IMR-90 (cell line): ENCODE measurements at regions not wholly inside any gene's neighbourhood (a gene's known extent, or its start where the extent isn't known, plus 50 kb on each side); places are given as distances from the start of the nearest gene placed in this dataset.

Experiments used
- ATAC-seq: fragments of 200-7000 bp; cut with Tn5 transposase; 2 replicates; pipeline ENCODE4 v1.9.1; 2020; ENCODE audit warnings: low read depth, mild to moderate bottlenecking, moderate library complexity
- BruUV-seq: library from RNA; stranded (reverse); fragments of 400-500 nt; replicated peaks from 2 replicates; lab custom pipeline; 2021; lab: Mats Ljungman, UMichigan
- CTCF ChIA-PET: fragments of 300-600 bp; formaldehyde crosslinking; extraction: SDS; loops from one replicate; lab custom pipeline; 2021; ENCODE audit warnings: antibody characterized with exemption; lab: Yijun Ruan, JAX
- POLR2A ChIA-PET: fragments of 300-600 bp; sonication (Branson Sonifier 250); formaldehyde crosslinking; loops from one replicate; lab custom pipeline; 2022; ENCODE audit warnings: antibody characterized with exemption; ENCODE audit not compliant: unreplicated experiment; lab: Charles Lee
- DNase-seq: peaks from one replicate; pipeline ENCODE4 v3.0.0; 2013
- H2AFZ ChIP-seq: replicated peaks from 2 replicates; pipeline ENCODE3; 2013; ENCODE audit warnings: low read length, mild to moderate bottlenecking; ENCODE audit not compliant: poor library complexity
- H2AK5ac ChIP-seq: 2 replicates; pipeline ENCODE4 v1.6.1; 2013; ENCODE audit warnings: low read depth, low read length, inconsistent platforms
- H2AK9ac ChIP-seq: replicated peaks from 2 replicates; pipeline ENCODE3; 2013; ENCODE audit warnings: mild to moderate bottlenecking, low read depth, low read length, moderate library complexity; ENCODE audit not compliant: poor library complexity
- H2BK120ac ChIP-seq: 2 replicates; pipeline ENCODE4 v1.6.1; 2013; ENCODE audit warnings: low read depth, low read length, inconsistent platforms
- H2BK15ac ChIP-seq: 3 replicates; pipeline ENCODE4 v1.6.1; 2013; ENCODE audit warnings: low read depth, low read length, inconsistent platforms
- H2BK20ac ChIP-seq: 2 replicates; pipeline ENCODE4 v1.6.1; 2013; ENCODE audit warnings: low read depth, mild to moderate bottlenecking, inconsistent platforms, low read length, moderate library complexity
- H2BK5ac ChIP-seq: 2 replicates; pipeline ENCODE4 v1.6.1; 2013; ENCODE audit warnings: mild to moderate bottlenecking, low read depth, low read length, inconsistent platforms; ENCODE audit not compliant: poor library complexity, severe bottlenecking
- H3K14ac ChIP-seq: replicated peaks from 2 replicates; pipeline ENCODE4 v1.6.1; 2013; ENCODE audit warnings: low read depth, low read length, inconsistent platforms
- H3K18ac ChIP-seq: 2 replicates; pipeline ENCODE4 v1.6.1; 2013; ENCODE audit warnings: low read depth, low read length, control low read depth
- H3K23ac ChIP-seq: 2 replicates; pipeline ENCODE4 v1.6.1; 2013; ENCODE audit warnings: low read depth, low read length, inconsistent platforms
- H3K27ac ChIP-seq: 2 replicates; pipeline ENCODE4 v1.5.1; 2013; ENCODE audit warnings: mild to moderate bottlenecking, control low read depth, low read length; ENCODE audit not compliant: insufficient read depth
- H3K27me3 ChIP-seq: 2 replicates; pipeline ENCODE4 v1.6.1; 2013; ENCODE audit warnings: low read length; ENCODE audit not compliant: control insufficient read depth, insufficient read depth
- H3K36me3 ChIP-seq: 2 replicates; pipeline ENCODE4 v1.6.1; 2013; ENCODE audit warnings: low read length, mixed read lengths; ENCODE audit not compliant: control insufficient read depth, insufficient read depth
- H3K4ac ChIP-seq: 2 replicates; pipeline ENCODE4 v1.6.1; 2013; ENCODE audit warnings: low read depth, low read length, inconsistent platforms
- H3K4me1 ChIP-seq: 2 replicates; pipeline ENCODE4 v1.6.1; 2013; ENCODE audit warnings: low read length, mixed read lengths; ENCODE audit not compliant: control insufficient read depth, insufficient read depth
- H3K4me2 ChIP-seq: 2 replicates; pipeline ENCODE4 v1.6.1; 2013; ENCODE audit warnings: low read depth, mild to moderate bottlenecking, control low read depth, low read length, moderate library complexity
- H3K4me3 ChIP-seq: 2 replicates; pipeline ENCODE4 v1.5.1; 2013; ENCODE audit warnings: low read depth, mild to moderate bottlenecking, control low read depth, low read length, moderate library complexity; ENCODE audit not compliant: insufficient read depth
- H3K56ac ChIP-seq: 2 replicates; pipeline ENCODE4 v1.6.1; 2013; ENCODE audit warnings: low read length, inconsistent platforms; ENCODE audit not compliant: insufficient read depth; ENCODE audit errors: extremely low read depth
- H3K79me1 ChIP-seq, 2 experiments: 2 replicates each; pipeline ENCODE4 v1.6.1; 2013; ENCODE audit warnings: low read length in 2 of 2, inconsistent platforms in 1 of 2, low read depth in 1 of 2
- H3K9ac ChIP-seq: 2 replicates; pipeline ENCODE4 v1.6.1; 2013; ENCODE audit warnings: low read depth, low read length, control low read depth
- H3K9me1 ChIP-seq: 2 replicates; pipeline ENCODE4 v1.6.1; 2013; ENCODE audit warnings: low read length, inconsistent platforms; ENCODE audit not compliant: insufficient read depth
- H3K9me3 ChIP-seq: 2 replicates; pipeline ENCODE4 v1.6.1; 2013; ENCODE audit warnings: low read length; ENCODE audit not compliant: control insufficient read depth, insufficient read depth
- H4K20me1 ChIP-seq: 2 replicates; pipeline ENCODE4 v1.6.1; 2013; ENCODE audit warnings: low read length, inconsistent platforms; ENCODE audit not compliant: insufficient read depth
- H4K5ac ChIP-seq: 2 replicates; pipeline ENCODE4 v1.6.1; 2013; ENCODE audit warnings: mild to moderate bottlenecking, low read depth, low read length, control low read depth
- H4K8ac ChIP-seq, 2 experiments: 2 replicates each; pipeline ENCODE4 v1.6.1; 2013; ENCODE audit warnings: low read depth in 2 of 2, low read length in 2 of 2, control low read depth in 1 of 2, inconsistent platforms in 1 of 2
- H4K91ac ChIP-seq: 2 replicates; pipeline ENCODE4 v1.6.1; 2013; ENCODE audit warnings: low read depth, low read length, inconsistent platforms; ENCODE audit not compliant: insufficient read depth
- BHLHE40 ChIP-seq: fragments of 150-350 bp; IDR thresholded peaks from 2 replicates; pipeline ENCODE4 v1.6.1; 2016; ENCODE audit warnings: mild to moderate bottlenecking, low read depth, low read length
- CEBPB ChIP-seq: IDR thresholded peaks from 2 replicates; pipeline ENCODE4 v1.6.1; 2012; ENCODE audit warnings: low read depth, low read length, improper control_type of control experiment
- MAFK ChIP-seq: IDR thresholded peaks from 2 replicates; pipeline ENCODE4 v1.6.1; 2012; ENCODE audit warnings: low read depth, low read length, improper control_type of control experiment
- MAZ ChIP-seq: IDR thresholded peaks from 2 replicates; pipeline ENCODE4 v1.6.1; 2012; ENCODE audit warnings: low read depth, mild to moderate bottlenecking, low read length, improper control_type of control experiment, moderate library complexity, borderline replicate concordance
- MXI1 ChIP-seq: IDR thresholded peaks from 2 replicates; pipeline ENCODE4 v1.6.1; 2012; ENCODE audit warnings: low read depth, mild to moderate bottlenecking, low read length, moderate library complexity, borderline replicate concordance
- POLR2A ChIP-seq: IDR thresholded peaks from 2 replicates; pipeline ENCODE4 v1.6.1; 2012; ENCODE audit warnings: mild to moderate bottlenecking, low read depth, low read length
- RAD21 ChIP-seq: IDR thresholded peaks from 2 replicates; pipeline ENCODE4 v1.6.1; 2012; ENCODE audit warnings: low read length, improper control_type of control experiment
- RCOR1 ChIP-seq: IDR thresholded peaks from 2 replicates; pipeline ENCODE4 v1.6.1; 2012; ENCODE audit warnings: mild to moderate bottlenecking, low read length, improper control_type of control experiment; ENCODE audit not compliant: insufficient replicate concordance
- RFX5 ChIP-seq: IDR thresholded peaks from 2 replicates; pipeline ENCODE4 v1.8.0; 2012; ENCODE audit warnings: low read depth, mild to moderate bottlenecking, low read length, moderate library complexity
- WGBS, 2 experiments: methylation state at CpG; one replicate each; pipeline versions ENCODE4 v1.1.5 to v1.1.7; 2013; ENCODE audit warnings: missing lambda C conversion rate in 2 of 2; ENCODE audit not compliant: insufficient read length in 1 of 2; ENCODE audit errors: extremely low coverage in 2 of 2; 5-methylcytosine and 5-hydroxymethylcytosine counted together
- dilution Hi-C: fragments of 300-500 bp; cut with HindIII; formaldehyde crosslinking; loops from one replicate; pipeline ENCODE4 v1.14.3; 2018; ENCODE audit warnings: low sequenced_read_pairs; ENCODE audit not compliant: unreplicated experiment
- in situ Hi-C: fragments of 300-500 bp; cut with MboI; formaldehyde crosslinking; loops from 3 replicates; pipeline ENCODE4 v1.14.3; 2019; ENCODE audit warnings: low sequenced_read_pairs, inconsistent platforms, mixed read lengths
- intact Hi-C: fragments of 100-400 bp; cut with micrococcal nuclease; formaldehyde crosslinking; loops from 2 replicates; pipeline ENCODE4 v1.10.0; 2022
- TF ChIP-seq, protein P1 (sequence below): fragments of 150-350 bp; IDR thresholded peaks from 2 replicates; pipeline ENCODE4 v1.6.1; 2017; ENCODE audit warnings: mild to moderate bottlenecking, antibody characterized with exemption, low read length, low read depth

DNA sequence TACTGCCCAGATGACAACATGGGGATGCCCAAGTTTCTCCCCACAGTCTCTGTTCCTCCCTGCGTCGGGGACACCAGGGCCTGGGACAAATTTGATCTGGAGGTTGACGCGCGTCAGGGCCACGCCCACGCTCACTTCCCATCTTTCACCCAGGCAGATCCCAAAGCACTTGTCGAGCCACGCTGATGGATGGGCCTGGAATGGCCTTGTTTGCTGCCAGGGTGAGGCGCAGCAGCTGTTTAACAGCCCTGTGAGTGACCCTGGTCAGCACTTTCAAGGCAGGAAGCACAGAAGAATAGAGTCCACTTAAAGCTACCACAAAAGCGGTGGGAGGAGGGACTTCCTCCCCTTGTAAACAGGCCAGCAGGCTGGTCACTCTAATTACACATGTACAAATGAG, 324.7 kb upstream of the JARID2 start:
- Histone ChIP-seq H3K4me1 (peaks cover 16% of the 10 kb centered on the region), H3K9ac (no peak overlapping the region), H4K20me1 (no peaks in the 10 kb centered on the region), H3K9me3 (no peaks in the 10 kb centered on the region), H4K5ac (no peak overlapping the region; the same call in 1 of the 2 replicates), H4K91ac (no peak overlapping the region), H3K18ac (no peak overlapping the region), H3K23ac (peak overlapping the region; percentile 53; the same call in 1 of the 2 replicates), H4K8ac (peak overlapping the region; percentile 24 to 36; a peak in 2 of 4 replicates), H2BK15ac (peak overlapping the region; percentile 58; the same call in 1 of the 3 replicates), H3K56ac (no peak overlapping the region), H2BK5ac (no peak overlapping the region), H3K79me1 (no peaks in the 10 kb centered on the region), H2AK5ac (peak overlapping the region; percentile 49; the same call in 1 of the 2 replicates), H3K4me3 (no peak overlapping the region), H2AFZ (peak overlapping the region; percentile 67), H3K14ac (peak overlapping the region; percentile 29; the same call in 1 of the 2 replicates), H3K9me1 (peaks cover 14% of the 10 kb centered on the region), H2BK20ac (0 out of 2 replicates have a peak overlapping the region, but pooled peaks have one; percentile 20), H2AK9ac (peak overlapping the region; percentile 26), H2BK120ac (no peak overlapping the region; the same call in 1 of the 2 replicates), H3K4ac (peak overlapping the region; percentile 51), H3K4me2 (no peak overlapping the region), H3K27ac (no peak overlapping the region), H3K27me3 (no peaks in the 10 kb centered on the region), H3K36me3 (no peaks in the 10 kb centered on the region)
- CTCF ChIA-PET = no interaction called here
- no peak for ATAC-seq
- TF ChIP-seq MAFK (no peak), MAZ (no peak), POLR2A (no peak), RAD21 (no peak), RFX5 (no peak), CEBPB (no peak), RCOR1 (no peak), MXI1 (no peak), BHLHE40 (no peak)
- TF ChIP-seq, protein P1, sequence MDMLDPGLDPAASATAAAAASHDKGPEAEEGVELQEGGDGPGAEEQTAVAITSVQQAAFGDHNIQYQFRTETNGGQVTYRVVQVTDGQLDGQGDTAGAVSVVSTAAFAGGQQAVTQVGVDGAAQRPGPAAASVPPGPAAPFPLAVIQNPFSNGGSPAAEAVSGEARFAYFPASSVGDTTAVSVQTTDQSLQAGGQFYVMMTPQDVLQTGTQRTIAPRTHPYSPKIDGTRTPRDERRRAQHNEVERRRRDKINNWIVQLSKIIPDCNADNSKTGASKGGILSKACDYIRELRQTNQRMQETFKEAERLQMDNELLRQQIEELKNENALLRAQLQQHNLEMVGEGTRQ = no peak
- in situ Hi-C loops = no loop called here
- no TSS peak for BruUV-seq
- WGBS, 2 experiments = 48% methylated on average over 9 of the region's 11 CpGs; no CpG with 5 or more reads in 1 of the 2 experiments
- intact Hi-C loops = loop anchor here (10.0 kb wide), 1 partner anchor 524 kb away; no protein-coding TSS in a partner anchor
- DNase-seq = peak; percentile 12
- POLR2A ChIA-PET = no interaction called here
- dilution Hi-C loops = no loop called here
